Limb (tissue), 2 donors: ENCODE measurements at regions not wholly inside any gene's neighbourhood (a gene's known extent, or its start where the extent isn't known, plus 50 kb on each side); places are given as distances from the start of the nearest gene placed in this dataset.

ENCODE experiments used
- DNase-seq, 2 donors: peaks; one replicate each; pipeline ENCODE4 v3.0.0-alpha.2; 2016; ENCODE audit errors: extremely low spot score in 2 of 2

DNA sequence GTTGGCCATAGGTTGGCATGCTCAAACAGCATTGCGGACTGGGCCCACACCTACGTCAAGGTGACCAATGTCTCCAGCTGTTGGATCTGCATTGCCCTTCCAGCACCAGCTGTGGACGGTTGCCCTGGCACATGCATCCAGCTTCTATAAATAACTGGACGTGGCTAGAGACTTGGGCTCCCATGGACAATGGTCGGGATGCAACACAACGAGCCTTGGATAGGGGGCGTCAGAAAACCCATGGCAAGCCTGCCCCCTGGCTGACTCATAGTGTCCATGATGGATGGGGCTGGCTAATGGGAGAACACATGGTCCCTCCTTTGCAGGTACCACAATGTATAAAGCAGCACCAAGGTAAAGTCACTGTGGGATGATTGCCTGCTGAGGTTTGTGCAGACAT lies 331.6 kb upstream of the FAR2 start:
- DNase-seq: no peak

GRCh38 chr12:28824193-28824846 lies 324.8 kb upstream of the FAR2 start:
- no peak for DNase-seq

DNA sequence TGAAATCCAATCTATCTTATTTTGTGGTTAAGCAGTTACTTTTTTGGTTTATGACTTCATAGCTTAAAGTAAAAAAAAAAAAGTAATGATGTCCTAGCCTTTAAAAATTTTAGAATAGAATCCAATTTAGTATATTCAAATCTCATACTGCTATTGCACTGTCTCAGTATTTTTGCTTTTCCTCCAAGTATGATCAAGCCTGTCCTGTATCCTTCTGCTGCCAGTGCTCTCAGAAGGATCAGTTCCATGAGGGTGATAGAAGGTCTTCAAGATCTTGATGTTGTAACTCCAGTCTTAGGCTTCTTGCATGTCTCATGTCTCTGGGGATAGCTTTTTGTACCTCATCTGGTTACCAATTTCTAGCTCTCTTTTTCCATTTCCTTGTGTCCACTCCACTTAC lies 324.2 kb upstream of the FAR2 start:
- no peak for DNase-seq

DNA sequence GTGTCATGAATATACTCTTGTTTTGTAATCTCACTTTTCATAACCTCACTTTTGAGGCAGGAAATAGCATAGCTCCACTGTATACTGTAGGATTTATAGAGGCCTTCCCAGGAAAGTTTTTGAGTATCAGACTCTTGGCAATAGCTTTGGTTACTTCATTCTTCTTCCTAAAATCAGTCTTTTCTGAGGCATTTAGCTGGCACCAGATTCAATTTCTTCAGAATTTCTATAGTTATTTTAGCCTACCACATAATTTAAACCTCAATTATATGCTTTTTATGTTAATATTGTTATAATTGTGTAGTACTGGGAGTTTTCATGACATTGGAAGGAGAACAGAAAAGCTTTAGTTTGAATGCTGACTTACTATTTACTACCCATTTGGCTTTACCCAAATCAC lies 322.3 kb upstream of the FAR2 start:
- no peak for DNase-seq

DNA sequence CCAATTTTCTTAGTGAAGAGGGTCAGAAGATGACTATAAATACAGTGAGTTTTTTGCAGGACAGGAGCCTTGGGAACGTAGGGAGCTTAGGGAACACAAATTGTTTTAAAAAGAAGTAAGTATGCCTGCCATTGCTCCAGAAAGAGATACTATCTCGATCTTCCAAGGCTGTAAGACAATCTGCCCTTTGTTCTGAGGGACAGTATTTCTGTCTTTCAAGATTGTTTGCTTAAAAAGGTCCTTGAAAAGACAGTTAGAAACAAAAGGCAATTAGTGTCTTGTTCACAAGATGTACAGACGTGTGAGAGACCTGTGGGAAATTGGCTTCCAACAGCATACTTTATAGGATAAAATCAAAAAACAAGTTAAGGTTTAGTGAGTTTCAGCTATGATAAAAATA lies 321.2 kb upstream of the FAR2 start:
- DNase-seq: no peak

DNA sequence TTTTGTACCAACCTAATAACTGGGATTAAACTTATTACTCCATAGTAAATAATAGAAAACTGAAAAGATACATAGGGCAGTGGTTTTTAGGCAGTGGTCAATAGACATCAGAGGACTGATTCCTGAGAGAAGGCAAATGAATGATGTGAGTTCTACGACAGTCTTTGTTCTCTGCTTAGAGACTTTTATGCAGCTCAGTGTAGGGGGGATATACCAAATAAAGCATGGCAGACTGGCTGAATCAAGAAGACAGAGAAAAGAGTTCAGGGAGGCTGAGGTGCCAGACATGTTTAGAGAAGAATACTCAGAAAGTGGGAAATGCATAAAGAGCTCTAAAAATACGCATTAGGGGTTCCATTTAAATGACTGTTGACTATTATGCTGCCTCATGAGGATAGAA lies 320.8 kb upstream of the FAR2 start:
- no peak for DNase-seq

- no peak for DNase-seq
These were observed 318.6 kb upstream of the FAR2 start for GRCh38 chr12:28830491-28830890.

- DNase-seq: no peak
These were observed 304.4 kb upstream of the FAR2 start for GRCh38 chr12:28844718-28845117.

- no peak for DNase-seq
These were observed 297.3 kb upstream of the FAR2 start for GRCh38 chr12:28851781-28852180.

DNA sequence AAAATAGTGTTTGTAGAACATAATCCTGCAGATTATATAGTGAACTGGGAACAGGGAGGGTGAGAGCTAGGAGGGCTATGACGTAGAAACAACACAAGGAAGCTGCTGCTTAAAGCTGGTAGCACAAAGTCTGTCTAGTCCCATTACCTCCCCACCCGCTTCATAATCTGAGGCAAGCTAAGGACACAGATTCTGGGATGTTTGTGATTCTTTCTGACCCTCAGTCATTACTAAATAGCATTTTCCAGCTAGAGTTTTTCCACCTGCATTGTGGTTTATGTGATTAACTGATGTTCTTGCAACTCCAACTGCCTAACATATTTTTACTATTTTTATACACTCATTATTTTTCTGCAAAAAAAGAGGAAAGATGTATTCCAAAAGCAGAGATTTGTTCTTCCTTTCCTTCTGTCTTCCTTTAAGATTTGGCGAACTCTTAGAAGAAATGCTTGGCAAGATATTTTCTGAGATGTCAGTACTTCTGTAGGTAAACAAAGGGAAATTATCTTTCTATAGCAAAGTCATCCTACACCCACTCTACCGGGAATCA lies 293.2 kb upstream of the FAR2 start:
- no peak for DNase-seq

GRCh38 chr12:28857369-28857768 lies 291.7 kb upstream of the FAR2 start:
- no peak for DNase-seq

DNA sequence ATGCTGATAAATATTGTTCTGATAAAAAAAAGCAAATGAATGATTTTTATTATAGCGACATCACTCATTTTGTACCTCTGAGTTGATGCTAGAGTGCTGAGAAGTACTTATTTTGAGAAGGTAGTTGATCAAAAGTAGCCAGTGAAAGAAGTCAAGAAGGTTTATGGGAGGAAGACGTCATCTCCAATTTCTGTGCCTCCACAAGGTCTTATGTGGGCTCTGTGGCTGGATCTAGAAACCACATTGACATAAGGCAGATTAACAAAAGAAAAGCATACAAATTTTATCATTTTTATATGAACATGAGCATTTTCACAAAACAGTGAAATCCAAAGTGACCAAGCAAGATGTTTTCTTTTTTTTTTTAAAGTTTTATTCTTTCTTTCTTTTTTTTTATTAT lies 289.5 kb upstream of the FAR2 start:
- no peak for DNase-seq

- no peak for DNase-seq
These were observed 283.3 kb upstream of the FAR2 start for GRCh38 chr12:28865776-28866175.

DNA sequence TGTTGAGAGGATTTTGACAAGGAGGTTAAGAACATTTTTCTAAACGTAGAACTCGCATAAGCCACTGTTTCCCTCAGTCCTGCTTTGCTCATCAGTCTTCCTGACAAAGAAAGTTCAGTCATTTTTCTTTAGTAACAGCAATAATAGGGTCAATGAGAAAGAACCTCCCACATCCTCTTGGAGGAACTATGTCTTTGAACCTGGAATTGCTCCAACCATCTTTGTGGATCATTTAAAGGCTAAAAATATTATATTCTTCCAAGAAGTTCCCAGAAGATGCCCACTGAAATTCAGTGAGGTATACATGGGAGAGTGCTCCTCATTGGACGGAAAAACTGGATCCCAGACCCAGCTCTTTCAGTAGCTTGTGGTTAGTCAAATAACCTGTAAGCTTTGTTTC lies 282.8 kb upstream of the FAR2 start:
- no peak for DNase-seq

- DNase-seq: no peak
These were observed 282.2 kb upstream of the FAR2 start for GRCh38 chr12:28866715-28867503.

DNA sequence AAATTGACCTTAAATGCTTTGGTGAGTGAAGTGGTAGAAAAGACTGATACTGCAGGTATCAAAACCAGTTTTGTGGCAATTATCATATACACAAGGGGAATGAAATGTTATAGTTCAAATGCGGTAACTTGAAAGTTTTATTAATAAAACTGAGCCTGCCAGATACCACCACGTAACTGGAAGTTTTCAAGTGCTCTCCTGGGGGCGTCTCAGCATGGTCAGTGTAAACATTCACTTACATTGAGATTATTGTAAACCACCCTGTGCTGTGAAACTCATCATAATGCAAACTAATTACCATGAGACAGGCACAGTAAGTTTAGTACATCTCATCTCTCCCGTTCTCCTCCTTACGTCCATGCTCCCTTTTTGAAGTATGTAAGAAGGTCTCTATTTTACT lies 280.7 kb upstream of the FAR2 start:
- DNase-seq: no peak

DNA sequence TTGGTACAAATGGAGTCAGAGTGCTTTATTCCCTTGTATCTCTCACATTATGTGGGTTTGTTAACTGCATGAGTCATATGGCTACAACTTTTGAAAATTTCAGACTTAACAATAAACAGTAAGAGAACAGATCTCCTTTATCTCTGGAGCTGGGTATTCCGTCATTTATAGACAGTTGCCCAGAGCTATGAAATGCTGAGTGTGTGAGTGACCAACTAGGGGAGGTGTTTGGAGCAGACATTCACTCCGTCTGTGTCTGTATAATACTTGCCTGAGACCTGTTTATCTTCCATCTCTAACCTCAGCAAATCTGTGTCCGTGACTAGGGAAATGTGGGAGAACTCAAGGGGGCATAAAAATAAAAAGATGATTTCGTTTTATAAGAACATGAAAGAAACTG lies 279.9 kb upstream of the FAR2 start:
- no peak for DNase-seq

DNA sequence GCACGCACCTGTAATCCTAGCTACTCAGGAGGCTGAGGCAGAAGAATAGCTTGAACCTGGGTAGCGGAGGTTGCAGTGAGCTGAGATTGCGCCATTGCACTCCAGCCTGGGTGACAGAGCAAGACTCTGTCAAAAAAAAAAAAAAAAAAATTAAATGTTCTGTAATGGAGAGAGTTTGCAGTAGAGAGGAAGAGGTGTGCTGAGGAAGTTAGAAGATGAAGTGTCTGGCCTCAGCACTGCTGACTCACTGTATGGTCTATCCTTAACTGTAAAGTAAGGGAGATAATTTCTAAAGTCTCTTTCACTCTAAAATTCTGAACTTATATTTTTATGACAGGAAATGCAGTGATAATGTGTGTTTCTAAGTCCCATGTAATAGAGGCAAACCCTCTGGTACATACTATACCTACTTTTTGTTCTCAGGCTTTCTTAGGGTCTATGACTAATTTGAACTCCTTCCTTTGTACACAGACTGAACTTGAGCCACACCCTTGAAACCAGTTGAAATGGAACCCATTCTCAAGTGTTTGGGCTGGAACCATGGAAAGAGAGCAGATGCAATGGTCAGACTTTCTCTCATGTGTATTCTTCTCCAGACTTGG lies 278.1 kb upstream of the FAR2 start:
- DNase-seq: no peak

DNA sequence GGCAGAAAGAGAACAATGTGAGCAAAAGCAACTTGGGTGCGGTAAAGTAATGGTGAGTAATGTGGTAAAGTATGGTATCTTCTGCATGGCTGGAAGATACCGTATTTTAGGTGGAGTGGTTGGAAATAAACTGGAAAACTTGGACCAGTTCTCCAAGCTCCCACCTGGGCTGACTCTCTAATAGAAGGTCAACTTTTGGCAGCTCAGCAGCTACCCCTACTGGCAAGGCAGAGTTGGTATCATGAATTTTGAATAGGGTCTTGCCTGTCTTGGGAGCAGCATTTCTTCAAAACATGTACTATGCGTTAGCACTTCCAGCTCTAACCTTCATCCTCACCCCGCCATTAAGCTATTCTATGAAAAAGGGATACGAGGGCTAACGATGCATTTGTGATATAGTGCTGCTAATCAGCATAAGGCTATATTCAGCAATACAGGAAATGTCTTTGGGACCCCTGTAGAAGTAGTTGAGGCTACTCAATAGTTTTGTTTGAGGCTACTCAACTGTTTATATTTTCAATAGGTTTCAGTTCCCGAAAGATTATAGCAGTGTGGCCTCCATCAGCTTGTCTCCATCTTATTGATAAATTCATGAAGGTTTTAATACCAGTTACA lies 276.3 kb upstream of the FAR2 start:
- DNase-seq: peak in 1 of 2 donors; percentile 64

GRCh38 chr12:28874758-28875157 lies 274.3 kb upstream of the FAR2 start:
- no peak for DNase-seq

GRCh38 chr12:28876196-28876798 lies 272.8 kb upstream of the FAR2 start:
- no peak for DNase-seq

- DNase-seq: no peak
These were observed 271.2 kb upstream of the FAR2 start for GRCh38 chr12:28877854-28878253.
